Trophoblast cell (in vitro differentiated cells and primary cell): ENCODE measurements at regions not wholly inside any gene's neighbourhood (a gene's known extent, or its start where the extent isn't known, plus 50 kb on each side); places are given as distances from the start of the nearest gene placed in this dataset.
"Not testable (repeated sequence)": the region's sequence is repeated elsewhere in the genome, so short reads cannot be mapped to it uniquely, and the experiment has no call there.

Experiments used
- DNase-seq, 2 donors: peaks; one replicate each; pipeline ENCODE4 v3.0.0-alpha.2; 2016
- H2AFZ ChIP-seq: 2 replicates; pipeline ENCODE4 v1.6.1; 2013; ENCODE audit warnings: low read length, moderate library complexity, mild to moderate bottlenecking; ENCODE audit not compliant: insufficient read depth, poor library complexity
- H2AK5ac ChIP-seq: 2 replicates; pipeline ENCODE4 v1.6.1; 2013; ENCODE audit warnings: mild to moderate bottlenecking, low read length
- H2BK120ac ChIP-seq: 2 replicates; pipeline ENCODE4 v1.6.1; 2013; ENCODE audit warnings: low read length, mild to moderate bottlenecking, moderate library complexity; ENCODE audit not compliant: insufficient read depth, poor library complexity
- H2BK12ac ChIP-seq: 2 replicates; pipeline ENCODE4 v1.6.1; 2013; ENCODE audit warnings: mild to moderate bottlenecking, low read length, moderate library complexity
- H2BK5ac ChIP-seq: 2 replicates; pipeline ENCODE4 v1.6.1; 2013; ENCODE audit warnings: low read length, low read depth, moderate library complexity, mild to moderate bottlenecking; ENCODE audit not compliant: poor library complexity
- H3K14ac ChIP-seq: 2 replicates; pipeline ENCODE4 v1.6.1; 2013; ENCODE audit warnings: mild to moderate bottlenecking, low read length
- H3K18ac ChIP-seq: 2 replicates; pipeline ENCODE4 v1.6.1; 2013; ENCODE audit warnings: mild to moderate bottlenecking, low read length
- H3K23ac ChIP-seq: 2 replicates; pipeline ENCODE4 v1.6.1; 2013; ENCODE audit warnings: low read length
- H3K27ac ChIP-seq: 2 replicates; pipeline ENCODE4 v1.5.1; 2013; ENCODE audit warnings: low read depth, mild to moderate bottlenecking, inconsistent platforms, low read length, moderate library complexity
- H3K27me3 ChIP-seq: 2 replicates; pipeline ENCODE4 v1.6.1; 2013; ENCODE audit warnings: inconsistent platforms, mild to moderate bottlenecking, low read length, moderate library complexity; ENCODE audit not compliant: insufficient read depth
- H3K36me3 ChIP-seq, 2 experiments: 1 replicate in 1 of 2; 2 replicates in 1 of 2; pipeline ENCODE4 v1.6.1; 2013; ENCODE audit warnings: low read length in 2 of 2, mild to moderate bottlenecking in 2 of 2, moderate library complexity in 1 of 2; ENCODE audit not compliant: insufficient read depth in 2 of 2, control insufficient read depth in 1 of 2
- H3K4ac ChIP-seq: 2 replicates; pipeline ENCODE4 v1.6.1; 2013; ENCODE audit warnings: low read depth, mild to moderate bottlenecking, low read length, moderate library complexity
- H3K4me1 ChIP-seq, 2 experiments: 1 replicate in 1 of 2; 2 replicates in 1 of 2; pipeline ENCODE4 v1.6.1; 2013; ENCODE audit warnings: low read length in 2 of 2, mild to moderate bottlenecking in 2 of 2, moderate library complexity in 1 of 2; ENCODE audit not compliant: insufficient read depth in 2 of 2, control insufficient read depth in 1 of 2
- H3K4me2 ChIP-seq: 2 replicates; pipeline ENCODE4 v1.6.1; 2013; ENCODE audit warnings: inconsistent platforms, mild to moderate bottlenecking, low read length, moderate library complexity
- H3K4me3 ChIP-seq: 2 replicates; pipeline ENCODE4 v1.5.1; 2013; ENCODE audit warnings: mild to moderate bottlenecking, low read depth, low read length, inconsistent platforms
- H3K79me1 ChIP-seq: one replicate; pipeline ENCODE4 v1.6.1; 2013; ENCODE audit warnings: low read length
- H3K79me2 ChIP-seq: 2 replicates; pipeline ENCODE4 v1.6.1; 2013; ENCODE audit warnings: low read length, mild to moderate bottlenecking; ENCODE audit not compliant: control insufficient read depth, insufficient read depth, poor library complexity
- H3K9ac ChIP-seq: 2 replicates; pipeline ENCODE4 v1.6.1; 2013; ENCODE audit warnings: mild to moderate bottlenecking, low read length
- H3K9me3 ChIP-seq: 2 replicates; pipeline ENCODE4 v1.6.1; 2013; ENCODE audit warnings: low read depth, mild to moderate bottlenecking, control low read depth, inconsistent platforms, low read length; ENCODE audit not compliant: insufficient read depth
- H4K12ac ChIP-seq: 2 replicates; pipeline ENCODE4 v1.6.1; 2013; ENCODE audit warnings: low read depth, mild to moderate bottlenecking, low read length, moderate library complexity
- H4K8ac ChIP-seq: 2 replicates; pipeline ENCODE4 v1.6.1; 2013; ENCODE audit warnings: low read depth, mild to moderate bottlenecking, low read length, moderate library complexity
- H4K91ac ChIP-seq: one replicate; pipeline ENCODE4 v1.6.1; 2013; ENCODE audit warnings: low read depth, mild to moderate bottlenecking, low read length, moderate library complexity
- WGBS: extraction: QIAGEN DNeasy Blood & Tissue Kit; methylation state at CpG from one replicate; pipeline ENCODE4 v1.1.7; 2013; ENCODE audit warnings: missing lambda C conversion rate; ENCODE audit not compliant: insufficient read length, insufficient coverage; ENCODE audit errors: extremely low coverage; 5-methylcytosine and 5-hydroxymethylcytosine counted together

DNA sequence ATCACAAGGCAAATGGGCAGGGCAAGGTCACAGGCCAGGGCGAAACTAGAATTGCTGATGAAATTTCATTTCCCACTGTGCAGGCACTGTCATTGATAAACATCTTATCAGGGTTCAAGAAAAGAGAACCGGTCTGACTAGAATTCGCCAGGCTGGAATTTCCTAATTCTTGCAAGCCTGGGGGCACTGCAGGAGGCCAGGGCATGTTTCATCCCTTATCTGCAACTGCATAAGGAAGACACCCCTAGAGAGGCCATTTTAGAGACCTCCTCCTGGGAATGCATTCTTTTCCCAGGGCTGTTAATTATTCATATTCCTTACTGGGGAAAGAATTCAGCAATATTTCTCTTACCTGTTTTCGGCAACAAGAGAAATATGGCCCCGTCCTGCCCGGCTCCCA is 266.2 kb upstream of the CYLC2 start:
- no peak overlapping the region for H2AFZ ChIP-seq
- H2AK5ac ChIP-seq = no peak overlapping the region
- no peaks in the 10 kb centered on the region for H3K79me1 ChIP-seq
- no peak overlapping the region for H3K14ac ChIP-seq
- H3K9me3 ChIP-seq = no peaks in the 10 kb centered on the region
- no peak overlapping the region for H3K4me3 ChIP-seq
- no peaks in the 10 kb centered on the region for H3K4me1 ChIP-seq
- no peaks in the 10 kb centered on the region for H3K36me3 ChIP-seq
- no peak overlapping the region for H3K27ac ChIP-seq
- no peak overlapping the region for H2BK12ac ChIP-seq
- H3K27me3 ChIP-seq = no peaks in the 10 kb centered on the region
- H3K4me2 ChIP-seq = no peak overlapping the region
- no peak overlapping the region for H4K12ac ChIP-seq
- H3K4ac ChIP-seq = no peak overlapping the region
- WGBS = no CpG with 5 or more reads among the region's 6 CpGs
- no peaks in the 10 kb centered on the region for H3K79me2 ChIP-seq
- no peak overlapping the region for H3K9ac ChIP-seq
- no peak for DNase-seq
- H4K8ac ChIP-seq = no peak overlapping the region
- H4K91ac ChIP-seq = no peak overlapping the region
- H2BK5ac ChIP-seq = no peak overlapping the region
- H3K18ac ChIP-seq = no peak overlapping the region
- no peak overlapping the region for H2BK120ac ChIP-seq
- H3K23ac ChIP-seq = no peak overlapping the region

DNA sequence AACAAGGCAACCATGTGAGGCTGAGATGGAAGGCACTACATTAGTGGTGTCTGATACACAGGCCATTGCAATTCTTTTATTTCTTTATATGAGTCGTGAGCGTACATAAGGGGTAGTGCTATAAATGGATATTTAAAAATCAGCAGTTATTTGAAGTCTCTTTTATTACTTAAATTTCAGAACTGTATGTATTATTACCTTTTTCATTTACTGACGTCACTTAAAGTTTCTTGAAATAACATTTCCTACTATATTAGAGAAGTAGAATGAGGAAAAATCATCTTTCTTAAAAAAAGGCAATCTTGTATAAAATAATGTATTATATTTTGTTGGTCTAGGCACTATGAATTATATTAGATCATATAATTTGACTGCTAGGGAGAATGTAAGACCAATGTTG is 280.9 kb upstream of the CYLC2 start:
- WGBS = no CpG with 5 or more reads among the region's 3 CpGs
- Histone ChIP-seq H3K79me2 (no peaks in the 10 kb centered on the region), H2BK120ac (no peak overlapping the region), H2BK5ac (no peak overlapping the region), H2BK12ac (no peak overlapping the region), H3K23ac (no peak overlapping the region), H2AFZ (no peak overlapping the region), H3K4me3 (no peak overlapping the region), H3K14ac (no peak overlapping the region), H3K4ac (no peak overlapping the region), H4K12ac (no peak overlapping the region), H2AK5ac (no peak overlapping the region), H3K9ac (no peak overlapping the region), H3K9me3 (no peaks in the 10 kb centered on the region), H3K27ac (no peak overlapping the region), H3K36me3 (no peaks in the 10 kb centered on the region), H3K4me2 (no peak overlapping the region), H3K4me1 (no peaks in the 10 kb centered on the region), H4K91ac (no peak overlapping the region), H3K79me1 (no peaks in the 10 kb centered on the region), H3K18ac (no peak overlapping the region), H4K8ac (no peak overlapping the region), H3K27me3 (no peaks in the 10 kb centered on the region)
- DNase-seq = no peak

DNA sequence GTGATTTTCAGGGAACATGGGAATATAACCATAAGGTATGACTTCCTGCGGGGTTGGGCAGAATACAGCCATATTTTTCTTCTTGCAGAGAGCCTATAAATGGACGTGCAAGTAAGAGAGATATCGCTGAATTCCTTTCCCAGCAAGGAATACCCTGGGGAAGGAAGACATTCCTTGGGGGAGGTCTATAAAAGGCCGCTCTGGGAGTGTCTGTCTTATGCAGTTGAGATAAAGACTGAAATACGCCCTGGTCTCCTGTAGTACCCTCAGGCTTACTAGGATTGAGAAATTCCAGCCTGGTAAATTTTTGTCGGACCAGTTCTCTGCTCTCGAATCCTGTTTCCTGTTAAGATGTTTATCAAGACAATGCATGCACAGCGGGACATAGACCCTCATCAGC is 282.2 kb upstream of the CYLC2 start:
- no CpG with 5 or more reads among the region's 8 CpGs for WGBS

DNA sequence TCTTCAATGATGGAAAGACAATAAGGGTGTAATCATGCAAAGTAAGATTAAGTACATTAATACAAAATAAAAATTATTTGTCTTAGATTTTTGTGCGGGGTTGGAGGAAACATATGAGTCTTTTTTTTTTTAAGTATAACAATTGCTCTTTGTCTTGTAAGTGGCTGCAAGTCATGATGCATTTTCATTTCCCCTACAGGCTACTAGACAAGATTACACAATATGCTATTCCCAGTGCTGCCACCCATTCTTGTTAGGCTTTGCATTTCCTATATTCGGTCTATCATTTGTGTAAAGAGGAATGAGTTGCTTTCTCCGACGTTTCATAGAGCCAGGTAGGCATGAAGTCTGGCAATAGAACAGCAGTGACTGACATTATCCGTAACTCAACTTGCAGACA is 294.2 kb upstream of the CYLC2 start:
- no peaks in the 10 kb centered on the region for H3K4me1 ChIP-seq
- peaks cover 4% of the 10 kb centered on the region for H3K9me3 ChIP-seq
- DNase-seq = no peak
- H4K12ac ChIP-seq = no peak overlapping the region
- H3K4me2 ChIP-seq = no peak overlapping the region
- no peaks in the 10 kb centered on the region for H3K36me3 ChIP-seq
- H4K91ac ChIP-seq = no peak overlapping the region
- no peak overlapping the region for H3K4me3 ChIP-seq
- no peaks in the 10 kb centered on the region for H3K79me1 ChIP-seq
- no peak overlapping the region for H4K8ac ChIP-seq
- H3K14ac ChIP-seq = no peak overlapping the region
- no peak overlapping the region for H2AK5ac ChIP-seq
- no peak overlapping the region for H2BK12ac ChIP-seq
- no peaks in the 10 kb centered on the region for H3K27me3 ChIP-seq
- no peak overlapping the region for H3K27ac ChIP-seq
- no CpG with 5 or more reads among the region's 5 CpGs for WGBS
- no peak overlapping the region for H3K9ac ChIP-seq
- H3K79me2 ChIP-seq = no peaks in the 10 kb centered on the region
- H2BK120ac ChIP-seq = no peak overlapping the region
- H3K23ac ChIP-seq = no peak overlapping the region
- no peak overlapping the region for H2BK5ac ChIP-seq
- no peak overlapping the region for H2AFZ ChIP-seq
- no peak overlapping the region for H3K4ac ChIP-seq
- H3K18ac ChIP-seq = no peak overlapping the region

More for the DNA sequence above, 282.2 kb upstream of the CYLC2 start:
- H3K9me3 ChIP-seq, H4K8ac ChIP-seq, H3K4me2 ChIP-seq, H3K14ac ChIP-seq, H3K79me2 ChIP-seq, H3K9ac ChIP-seq, H3K18ac ChIP-seq, H4K91ac ChIP-seq, H2BK120ac ChIP-seq, DNase-seq, H4K12ac ChIP-seq, H3K4ac ChIP-seq, H2BK5ac ChIP-seq, H2AK5ac ChIP-seq, H3K36me3 ChIP-seq, H2BK12ac ChIP-seq, H3K27ac ChIP-seq, H3K23ac ChIP-seq, H3K79me1 ChIP-seq, H3K4me3 ChIP-seq, H3K27me3 ChIP-seq, H3K4me1 ChIP-seq, H2AFZ ChIP-seq: not testable (repeated sequence)
